ENCODE measurements at regions not wholly inside any gene's neighbourhood (a gene's known extent, or its start where the extent isn't known, plus 50 kb on each side); places are given as distances from the start of the nearest gene placed in this dataset.
A peak's percentile ranks its signal among the peaks of the same experiment; 100 is the strongest.

GRCh38 chr12:3976351-3976938 lies 103.2 kb upstream of the PARP11 start:
- Histone ChIP-seq H2AFZ (ENCODE audit: low read length) (no peak overlapping the region), H4K20me1 (ENCODE audit: insufficient read depth, low read length) (no peaks in the 10 kb centered on the region), H3K9me3 (ENCODE audit: low read depth, low read length) (no peaks in the 10 kb centered on the region), H3K4me3 (ENCODE audit: insufficient read depth, low read length) (no peak overlapping the region), H3K4me1 (ENCODE audit: insufficient read depth, low read length) (no peaks in the 10 kb centered on the region), H3K36me3 (ENCODE audit: insufficient read depth, low read length) (no peaks in the 10 kb centered on the region), H3K4me2 (ENCODE audit: insufficient read depth, low read length) (no peak overlapping the region), H3K27me3 (ENCODE audit: insufficient read depth, low read length) (no peaks in the 10 kb centered on the region), H3K79me2 (ENCODE audit: insufficient read depth, low read length) (no peaks in the 10 kb centered on the region), H3K27ac (ENCODE audit: low read depth, low read length) (no peak overlapping the region)
- no peak for DNase-seq (ENCODE audit: insufficient read length, low spot score, missing footprints)
- TF ChIP-seq CTCF (IDR thresholded peaks at IDR 0.05; ENCODE audit: extremely low read depth, low read depth, low read length): no peak

GRCh38 chr12:3975652-3976051 lies 102.5 kb upstream of the PARP11 start:
- no peak overlapping the region for H2AFZ ChIP-seq (ENCODE audit: low read length)
- H3K79me2 ChIP-seq (ENCODE audit: insufficient read depth, low read length): no peaks in the 10 kb centered on the region
- no peak overlapping the region for H3K4me3 ChIP-seq (ENCODE audit: insufficient read depth, low read length)
- H4K20me1 ChIP-seq (ENCODE audit: insufficient read depth, low read length): no peaks in the 10 kb centered on the region
- H3K36me3 ChIP-seq (ENCODE audit: insufficient read depth, low read length): no peaks in the 10 kb centered on the region
- no peak overlapping the region for H3K27ac ChIP-seq (ENCODE audit: low read depth, low read length)
- DNase-seq (ENCODE audit: insufficient read length, low spot score, missing footprints): peak; percentile 71
- H3K27me3 ChIP-seq (ENCODE audit: insufficient read depth, low read length): no peaks in the 10 kb centered on the region
- no peak overlapping the region for H3K4me2 ChIP-seq (ENCODE audit: insufficient read depth, low read length)
- TF ChIP-seq CTCF (IDR thresholded peaks at IDR 0.05; ENCODE audit: extremely low read depth, low read depth, low read length): no peak
- H3K4me1 ChIP-seq (ENCODE audit: insufficient read depth, low read length): no peaks in the 10 kb centered on the region
- H3K9me3 ChIP-seq (ENCODE audit: low read depth, low read length): no peaks in the 10 kb centered on the region

- no peak for TF ChIP-seq CTCF (IDR thresholded peaks at IDR 0.05; ENCODE audit: extremely low read depth, low read depth, low read length)
- H3K9me3 ChIP-seq (ENCODE audit: low read depth, low read length): no peaks in the 10 kb centered on the region
- H3K4me2 ChIP-seq (ENCODE audit: insufficient read depth, low read length): no peak overlapping the region
- no peaks in the 10 kb centered on the region for H3K79me2 ChIP-seq (ENCODE audit: insufficient read depth, low read length)
- no peak overlapping the region for H3K4me3 ChIP-seq (ENCODE audit: insufficient read depth, low read length)
- no peak overlapping the region for H3K27ac ChIP-seq (ENCODE audit: low read depth, low read length)
- DNase-seq (ENCODE audit: insufficient read length, low spot score, missing footprints): no peak
- no peaks in the 10 kb centered on the region for H4K20me1 ChIP-seq (ENCODE audit: insufficient read depth, low read length)
- no peaks in the 10 kb centered on the region for H3K4me1 ChIP-seq (ENCODE audit: insufficient read depth, low read length)
- H2AFZ ChIP-seq (ENCODE audit: low read length): no peak overlapping the region
- no peaks in the 10 kb centered on the region for H3K36me3 ChIP-seq (ENCODE audit: insufficient read depth, low read length)
- no peaks in the 10 kb centered on the region for H3K27me3 ChIP-seq (ENCODE audit: insufficient read depth, low read length)
Measured at GRCh38 chr12:3974883-3975282, 101.7 kb upstream of the PARP11 start.

- no peak overlapping the region for H2AFZ ChIP-seq (ENCODE audit: low read length)
- no peak overlapping the region for H3K4me3 ChIP-seq (ENCODE audit: insufficient read depth, low read length)
- H3K4me1 ChIP-seq (ENCODE audit: insufficient read depth, low read length): no peaks in the 10 kb centered on the region
- no peaks in the 10 kb centered on the region for H3K27me3 ChIP-seq (ENCODE audit: insufficient read depth, low read length)
- no peaks in the 10 kb centered on the region for H3K79me2 ChIP-seq (ENCODE audit: insufficient read depth, low read length)
- no peaks in the 10 kb centered on the region for H3K9me3 ChIP-seq (ENCODE audit: low read depth, low read length)
- no peaks in the 10 kb centered on the region for H4K20me1 ChIP-seq (ENCODE audit: insufficient read depth, low read length)
- no peak for TF ChIP-seq CTCF (IDR thresholded peaks at IDR 0.05; ENCODE audit: extremely low read depth, low read depth, low read length)
- H3K27ac ChIP-seq (ENCODE audit: low read depth, low read length): no peak overlapping the region
- no peak for DNase-seq (ENCODE audit: insufficient read length, low spot score, missing footprints)
- H3K4me2 ChIP-seq (ENCODE audit: insufficient read depth, low read length): no peak overlapping the region
- H3K36me3 ChIP-seq (ENCODE audit: insufficient read depth, low read length): no peaks in the 10 kb centered on the region
Measured at GRCh38 chr12:3973973-3974644, 100.9 kb upstream of the PARP11 start.

All from osteoblast (primary cell).